Mesenchymal stem cell (in vitro differentiated cells and primary cell): ENCODE measurements at regions not wholly inside any gene's neighbourhood (a gene's known extent, or its start where the extent isn't known, plus 50 kb on each side); places are given as distances from the start of the nearest gene placed in this dataset.
A peak's percentile ranks its signal among the peaks of the same experiment; 100 is the strongest.

Experiments
- DNase-seq: peaks from one replicate; pipeline ENCODE4 v3.0.0-alpha.2; 2013
- H2AFZ ChIP-seq: one replicate; pipeline ENCODE4 v1.6.1; 2013; ENCODE audit warnings: low read depth, mild to moderate bottlenecking, control low read depth, inconsistent platforms, low read length, moderate library complexity
- H2AK5ac ChIP-seq: 2 replicates; pipeline ENCODE4 v1.6.1; 2013; ENCODE audit warnings: low read length, moderate library complexity, mild to moderate bottlenecking, inconsistent platforms; ENCODE audit not compliant: severe bottlenecking
- H2BK120ac ChIP-seq: one replicate; pipeline ENCODE4 v1.6.1; 2013; ENCODE audit warnings: low read depth, mild to moderate bottlenecking, inconsistent platforms, low read length, moderate library complexity
- H2BK12ac ChIP-seq, 2 experiments: one replicate each; pipeline ENCODE4 v1.6.1; 2013; ENCODE audit warnings: inconsistent platforms in 2 of 2, low read length in 2 of 2, mild to moderate bottlenecking in 2 of 2, moderate library complexity in 2 of 2, control low read depth in 1 of 2
- H2BK15ac ChIP-seq: one replicate; pipeline ENCODE4 v1.6.1; 2013; ENCODE audit warnings: mild to moderate bottlenecking, low read depth, inconsistent platforms; ENCODE audit not compliant: poor library complexity, severe bottlenecking
- H2BK5ac ChIP-seq: 2 replicates; pipeline ENCODE4 v1.6.1; 2013; ENCODE audit warnings: low read depth, mild to moderate bottlenecking, low read length, control low read depth, inconsistent platforms; ENCODE audit not compliant: poor library complexity, severe bottlenecking
- H3K14ac ChIP-seq, 2 experiments: one replicate each; pipeline ENCODE4 v1.6.1; 2013; ENCODE audit warnings: inconsistent platforms in 2 of 2, low read length in 2 of 2, control low read depth in 1 of 2, mild to moderate bottlenecking in 1 of 2, moderate library complexity in 1 of 2
- H3K18ac ChIP-seq, 2 experiments: one replicate each; pipeline ENCODE4 v1.6.1; 2013; ENCODE audit warnings: inconsistent platforms in 2 of 2, low read length in 2 of 2, control low read depth in 1 of 2, low read depth in 1 of 2, mild to moderate bottlenecking in 1 of 2
- H3K23ac ChIP-seq, 2 experiments: one replicate each; pipeline ENCODE4 v1.6.1; 2013; ENCODE audit warnings: inconsistent platforms in 2 of 2, low read length in 2 of 2, mild to moderate bottlenecking in 2 of 2, moderate library complexity in 2 of 2, control low read depth in 1 of 2
- H3K27ac ChIP-seq: 2 replicates; pipeline ENCODE4 v1.5.1; 2013; ENCODE audit warnings: mild to moderate bottlenecking, moderate library complexity, low read length, control low read depth, inconsistent platforms; ENCODE audit not compliant: poor library complexity, severe bottlenecking
- H3K27me3 ChIP-seq, 2 experiments: 2 replicates each; pipeline versions ENCODE4 v1.6.1 to v1.7.0; 2013; ENCODE audit warnings: low read length in 2 of 2, mild to moderate bottlenecking in 2 of 2, moderate library complexity in 2 of 2, control low read depth in 1 of 2, inconsistent platforms in 1 of 2; ENCODE audit not compliant: control insufficient read depth in 1 of 2, insufficient read depth in 1 of 2
- H3K36me3 ChIP-seq, 2 experiments: 2 replicates each; pipeline versions ENCODE4 v1.6.1 to v1.7.0; 2013; ENCODE audit warnings: low read length in 2 of 2, control low read depth in 1 of 2, inconsistent platforms in 1 of 2, low read depth in 1 of 2, mild to moderate bottlenecking in 1 of 2; ENCODE audit not compliant: insufficient read depth in 2 of 2, control insufficient read depth in 1 of 2
- H3K4ac ChIP-seq, 2 experiments: one replicate each; pipeline ENCODE4 v1.6.1; 2013; ENCODE audit warnings: inconsistent platforms in 2 of 2, low read length in 2 of 2, mild to moderate bottlenecking in 2 of 2, moderate library complexity in 2 of 2, control low read depth in 1 of 2, low read depth in 1 of 2
- H3K4me1 ChIP-seq: 2 replicates; pipeline ENCODE4 v1.6.1; 2013; ENCODE audit warnings: low read depth, low read length, control low read depth; ENCODE audit not compliant: control insufficient read depth, insufficient read depth
- H3K4me2 ChIP-seq: 2 replicates; pipeline ENCODE4 v1.6.1; 2013; ENCODE audit warnings: low read length, mild to moderate bottlenecking, inconsistent platforms; ENCODE audit not compliant: poor library complexity, severe bottlenecking
- H3K4me3 ChIP-seq, 2 experiments: 2 replicates each; pipeline versions ENCODE4 v1.5.1 to v1.7.0; 2013; ENCODE audit warnings: low read length in 2 of 2, mild to moderate bottlenecking in 2 of 2, control low read depth in 1 of 2, low read depth in 1 of 2; ENCODE audit not compliant: insufficient read depth in 1 of 2
- H3K79me1 ChIP-seq: replicated peaks from 2 replicates; pipeline ENCODE4 v1.6.1; 2013; ENCODE audit warnings: mild to moderate bottlenecking, control low read depth, low read length, inconsistent platforms; ENCODE audit not compliant: poor library complexity, severe bottlenecking
- H3K9ac ChIP-seq: 2 replicates; pipeline ENCODE4 v1.7.0; 2013; ENCODE audit warnings: mild to moderate bottlenecking, low read length, moderate library complexity
- H3K9me3 ChIP-seq: 2 replicates; pipeline ENCODE4 v1.7.0; 2013; ENCODE audit warnings: mild to moderate bottlenecking, low read length; ENCODE audit not compliant: control insufficient read depth
- H4K8ac ChIP-seq: one replicate; pipeline ENCODE4 v1.6.1; 2013; ENCODE audit warnings: inconsistent platforms, mild to moderate bottlenecking, low read length, moderate library complexity
- H4K91ac ChIP-seq: one replicate; pipeline ENCODE4 v1.6.1; 2013; ENCODE audit warnings: mild to moderate bottlenecking, low read length, inconsistent platforms
- WGBS: methylation state at CpG from one replicate; pipeline ENCODE4 v1.1.7; 2013; ENCODE audit warnings: mixed read lengths; 5-methylcytosine and 5-hydroxymethylcytosine counted together

GRCh38 chr1:93764366-93764750 lies 82.7 kb upstream of the BCAR3 start:
- H3K9me3 ChIP-seq = no peaks in the 10 kb centered on the region
- H2AK5ac ChIP-seq = no peak overlapping the region
- H2AFZ ChIP-seq = no peak overlapping the region
- no peak overlapping the region for H4K8ac ChIP-seq
- H2BK15ac ChIP-seq = peak overlapping the region; percentile 18
- no peaks in the 10 kb centered on the region for H3K79me1 ChIP-seq
- peak overlapping the region; percentile 77 for H4K91ac ChIP-seq
- peaks cover 0 to 3% of the 10 kb centered on the region in 2 experiments for H3K36me3 ChIP-seq
- H3K27ac ChIP-seq = no peak overlapping the region
- H3K4me1 ChIP-seq = no peaks in the 10 kb centered on the region
- no peak for DNase-seq
- H3K14ac ChIP-seq = no peak overlapping the region
- peak overlapping the region in 1 of 2 experiments; percentile 21 for H2BK12ac ChIP-seq
- no peak overlapping the region for H2BK5ac ChIP-seq
- H3K18ac ChIP-seq = peak overlapping the region in 1 of 2 experiments; percentile 37
- no peak overlapping the region for H3K9ac ChIP-seq
- WGBS = 94% methylated on average over 5 of the region's 5 CpGs
- H3K4me3 ChIP-seq = no peak overlapping the region
- H3K4ac ChIP-seq = no peak overlapping the region
- no peaks in the 10 kb centered on the region for H3K27me3 ChIP-seq
- H2BK120ac ChIP-seq = no peak overlapping the region
- H3K4me2 ChIP-seq = no peak overlapping the region
- H3K23ac ChIP-seq = no peak overlapping the region

- Histone ChIP-seq H2AK5ac (no peak overlapping the region), H2BK5ac (no peak overlapping the region), H3K23ac (peak overlapping the region in 1 of 2 experiments; percentile 73), H3K4me3 (no peak overlapping the region), H2BK15ac (no peak overlapping the region), H3K36me3 (peaks cover 0 to 3% of the 10 kb centered on the region in 2 experiments), H3K14ac (peak overlapping the region in 1 of 2 experiments; percentile 22), H3K18ac (peak overlapping the region in 1 of 2 experiments; percentile 37), H3K27ac (no peak overlapping the region), H2BK12ac (peak overlapping the region in 1 of 2 experiments; percentile 32), H3K27me3 (no peaks in the 10 kb centered on the region), H3K9ac (no peak overlapping the region), H2BK120ac (no peak overlapping the region), H3K4me1 (peaks cover 2% of the 10 kb centered on the region), H3K4ac (no peak overlapping the region), H3K4me2 (no peak overlapping the region), H2AFZ (no peak overlapping the region), H3K9me3 (no peaks in the 10 kb centered on the region), H3K79me1 (no peaks in the 10 kb centered on the region), H4K8ac (no peak overlapping the region), H4K91ac (peak overlapping the region; percentile 77)
- DNase-seq = no peak
- WGBS = 80% methylated on average over 5 of the region's 5 CpGs
Measured at GRCh38 chr1:93763704-93764365, 82.2 kb upstream of the BCAR3 start.

- 40% methylated on average over 7 of the region's 7 CpGs for WGBS
- DNase-seq = peak; percentile 92
Measured at GRCh38 chr1:93758842-93759515, 77.3 kb upstream of the BCAR3 start.

GRCh38 chr1:93757256-93758036 lies 75.8 kb upstream of the BCAR3 start:
- Histone ChIP-seq H3K36me3 (no peaks in the 10 kb centered on the region), H3K9me3 (no peaks in the 10 kb centered on the region), H3K79me1 (no peaks in the 10 kb centered on the region), H2BK120ac (peak overlapping the region; percentile 22), H3K27me3 (no peaks in the 10 kb centered on the region), H4K8ac (no peak overlapping the region), H3K18ac (peak overlapping the region; percentile 51 to 65), H3K9ac (no peak overlapping the region), H3K4me3 (no peak overlapping the region), H3K4me1 (peaks cover 3% of the 10 kb centered on the region), H3K23ac (no peak overlapping the region), H3K4me2 (no peak overlapping the region), H2BK12ac (peak overlapping the region; percentile 45 to 73), H2AFZ (no peak overlapping the region), H4K91ac (peak overlapping the region; percentile 80), H2BK5ac (no peak overlapping the region), H3K14ac (no peak overlapping the region), H3K27ac (no peak overlapping the region), H3K4ac (peak overlapping the region; percentile 5 to 15), H2BK15ac (peak overlapping the region; percentile 46), H2AK5ac (no peak overlapping the region)
- 90% methylated on average over 7 of the region's 8 CpGs for WGBS
- no peak for DNase-seq

More at GRCh38 chr1:93758842-93759515, 77.3 kb upstream of the BCAR3 start:
- H3K9ac ChIP-seq = peak overlapping the region; percentile 52
- H3K4me2 ChIP-seq = no peak overlapping the region
- H3K27ac ChIP-seq = no peak overlapping the region
- peaks cover 0 to 3% of the 10 kb centered on the region in 2 experiments for H3K36me3 ChIP-seq
- H4K8ac ChIP-seq = no peak overlapping the region
- H3K14ac ChIP-seq = peak overlapping the region in 1 of 2 experiments; percentile 85
- H2AK5ac ChIP-seq = no peak overlapping the region
- H3K27me3 ChIP-seq = no peaks in the 10 kb centered on the region
- H3K79me1 ChIP-seq = no peaks in the 10 kb centered on the region
- H4K91ac ChIP-seq = peak overlapping the region; percentile 67
- H3K4ac ChIP-seq = peak overlapping the region in 1 of 2 experiments; percentile 53
- H2BK12ac ChIP-seq = peak overlapping the region; percentile 73 to 94
- peaks cover 2% of the 10 kb centered on the region for H3K4me1 ChIP-seq
- peak overlapping the region; percentile 58 to 83 for H3K18ac ChIP-seq
- H2BK120ac ChIP-seq = no peak overlapping the region
- peak overlapping the region in 1 of 2 experiments; percentile 70 for H3K23ac ChIP-seq
- no peak overlapping the region for H2BK5ac ChIP-seq
- no peak overlapping the region for H2AFZ ChIP-seq
- H3K4me3 ChIP-seq = no peak overlapping the region
- H2BK15ac ChIP-seq = no peak overlapping the region
- H3K9me3 ChIP-seq = no peaks in the 10 kb centered on the region
